ENCODE measurements at regions not wholly inside any gene's neighbourhood (a gene's known extent, or its start where the extent isn't known, plus 50 kb on each side); places are given as distances from the start of the nearest gene placed in this dataset.

DNA sequence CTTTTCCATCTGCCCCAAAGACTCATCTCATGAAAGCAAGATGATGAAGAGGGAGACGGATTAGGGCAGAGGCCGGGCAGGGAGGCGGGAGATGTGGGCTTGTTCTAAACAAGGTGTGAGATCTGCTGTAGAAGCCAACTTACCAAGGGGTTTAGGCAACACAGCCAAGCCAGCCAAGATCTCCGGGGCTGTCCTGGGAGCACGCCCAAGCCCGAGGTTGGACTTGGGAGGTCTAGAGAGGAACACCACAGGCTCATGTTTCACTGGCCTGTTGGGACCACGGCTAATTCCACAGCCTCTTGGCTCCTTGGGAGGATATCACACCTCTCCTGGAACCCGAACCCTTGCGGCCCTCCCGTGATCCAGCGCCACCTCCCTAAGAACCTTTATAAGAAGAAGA, 171.4 kb downstream of the CRLF2 start:
- TF ChIP-seq, protein P1, sequence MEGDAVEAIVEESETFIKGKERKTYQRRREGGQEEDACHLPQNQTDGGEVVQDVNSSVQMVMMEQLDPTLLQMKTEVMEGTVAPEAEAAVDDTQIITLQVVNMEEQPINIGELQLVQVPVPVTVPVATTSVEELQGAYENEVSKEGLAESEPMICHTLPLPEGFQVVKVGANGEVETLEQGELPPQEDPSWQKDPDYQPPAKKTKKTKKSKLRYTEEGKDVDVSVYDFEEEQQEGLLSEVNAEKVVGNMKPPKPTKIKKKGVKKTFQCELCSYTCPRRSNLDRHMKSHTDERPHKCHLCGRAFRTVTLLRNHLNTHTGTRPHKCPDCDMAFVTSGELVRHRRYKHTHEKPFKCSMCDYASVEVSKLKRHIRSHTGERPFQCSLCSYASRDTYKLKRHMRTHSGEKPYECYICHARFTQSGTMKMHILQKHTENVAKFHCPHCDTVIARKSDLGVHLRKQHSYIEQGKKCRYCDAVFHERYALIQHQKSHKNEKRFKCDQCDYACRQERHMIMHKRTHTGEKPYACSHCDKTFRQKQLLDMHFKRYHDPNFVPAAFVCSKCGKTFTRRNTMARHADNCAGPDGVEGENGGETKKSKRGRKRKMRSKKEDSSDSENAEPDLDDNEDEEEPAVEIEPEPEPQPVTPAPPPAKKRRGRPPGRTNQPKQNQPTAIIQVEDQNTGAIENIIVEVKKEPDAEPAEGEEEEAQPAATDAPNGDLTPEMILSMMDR (IDR thresholded peaks at IDR 0.05): no peak
- no peak for TF ChIP-seq POLR2A (IDR thresholded peaks at IDR 0.05)
